ENCODE measurements at regions not wholly inside any gene's neighbourhood (a gene's known extent, or its start where the extent isn't known, plus 50 kb on each side); places are given as distances from the start of the nearest gene placed in this dataset.
A peak's percentile ranks its signal among the peaks of the same experiment; 100 is the strongest.

- TF ChIP-seq POLR2AphosphoS5 (IDR thresholded peaks at IDR 0.05; ENCODE audit: low read depth) (no peak), STAT1 (IDR thresholded peaks at IDR 0.05; ENCODE audit: unreplicated experiment) (no peak), EZH2phosphoT487 (IDR thresholded peaks at IDR 0.05; ENCODE audit: unreplicated experiment) (no peak), CTCF (conservative IDR thresholded peaks at IDR 0.05; ENCODE audit: low read depth in 2 of 2) (no peak), REST (IDR thresholded peaks at IDR 0.05; ENCODE audit: unreplicated experiment) (no peak), ZNF114 (CRISPR knock-in tag; IDR thresholded peaks at IDR 0.05) (no peak)
Measured at GRCh38 chr10:121339114-121339513, 259.1 kb downstream of the FGFR2 start (continued).

GRCh38 chr10:121340271-121340831 lies 257.9 kb downstream of the FGFR2 start:
- Histone ChIP-seq H3K27me3 (ENCODE audit: insufficient read depth) (no peaks in the 10 kb centered on the region), H3K27ac (ENCODE audit: low read depth) (peak overlapping the region; percentile 58), H3K9me2 (ENCODE audit: insufficient read depth) (peaks cover 10% of the 10 kb centered on the region; the same call in 1 of the 2 replicates), H2AFZ (peak overlapping the region; percentile 67; the same call in 1 of the 2 replicates), H4K20me1 (replicated peaks; ENCODE audit: insufficient read depth) (no peaks in the 10 kb centered on the region), H3K4me3 (peak overlapping the region; percentile 37; the same call in 1 of the 2 replicates), H3F3A (replicated peaks; ENCODE audit: low read depth) (peaks cover 3% of the 10 kb centered on the region; the same call in 1 of the 2 replicates), H3K79me2 (replicated peaks; ENCODE audit: insufficient read depth) (no peaks in the 10 kb centered on the region), H3K4me2 (peak overlapping the region; percentile 64), H3K36me3 (ENCODE audit: insufficient read depth) (no peaks in the 10 kb centered on the region), H3K4me1 (ENCODE audit: insufficient read depth) (peaks cover 53% of the 10 kb centered on the region)
- H3K27ac Mint-ChIP-seq = peak overlapping the region; percentile 90
- peaks cover 53% of the 10 kb centered on the region for H3K4me1 Mint-ChIP-seq
- TF ChIP-seq CREB1 (CRISPR knock-in tag; IDR thresholded peaks at IDR 0.05; ENCODE audit: low read depth) = 0 out of 2 replicates have a peak, but pooled peaks have one; percentile 22
- no peak for TF ChIP-seq ZNF462 (CRISPR knock-in tag; IDR thresholded peaks at IDR 0.05)
- H3K27me3 Mint-ChIP-seq (ENCODE audit: insufficient read depth, low read depth, poor library complexity) = peaks cover 5% of the 10 kb centered on the region
- H3K4me3 Mint-ChIP-seq = peak overlapping the region; percentile 53
- peaks cover 3% of the 10 kb centered on the region; the same call in 2 of the 3 replicates for H3K9me3 Mint-ChIP-seq
- ATAC-seq (peak; percentile 87), DNase-seq (ENCODE audit: low spot score) (peak; percentile 69)
- 0 out of 3 replicates have a peak, but pooled peaks cover 3% of the 10 kb centered on the region for H3K36me3 Mint-ChIP-seq (ENCODE audit: low read depth)

Measured in GM23338 (cell line).